Hepatocyte (in vitro differentiated cells): ENCODE measurements at regions not wholly inside any gene's neighbourhood (a gene's known extent, or its start where the extent isn't known, plus 50 kb on each side); places are given as distances from the start of the nearest gene placed in this dataset.

Experiments
- DNase-seq: peaks from one replicate; pipeline ENCODE4 v3.0.0-alpha.2; 2016; ENCODE audit warnings: low spot score
- H2AFZ ChIP-seq: fragments of 200-600 bp; sonication (generic); 2 replicates; pipeline ENCODE4 v1.6.0; 2016; ENCODE audit warnings: antibody characterized with exemption, mild to moderate bottlenecking
- H3K27ac ChIP-seq: fragments of 200-600 bp; sonication (generic); 2 replicates; pipeline ENCODE4 v1.5.1; 2016; ENCODE audit warnings: mild to moderate bottlenecking
- H3K27me3 ChIP-seq: fragments of 200-600 bp; sonication (generic); 2 replicates; pipeline ENCODE4 v1.6.1; 2016
- H3K36me3 ChIP-seq: fragments of 200-600 bp; sonication (generic); replicated peaks from 2 replicates; pipeline ENCODE4 v1.5.1; 2016; ENCODE audit warnings: low read depth; ENCODE audit not compliant: insufficient read depth
- H3K4me1 ChIP-seq: fragments of 200-600 bp; sonication (generic); 2 replicates; pipeline ENCODE4 v1.5.1; 2016; ENCODE audit warnings: mild to moderate bottlenecking, moderate library complexity; ENCODE audit not compliant: insufficient read depth
- H3K4me2 ChIP-seq: fragments of 200-600 bp; sonication (generic); 2 replicates; pipeline ENCODE4 v1.6.0; 2016
- H3K4me3 ChIP-seq: fragments of 200-600 bp; sonication (generic); 2 replicates; pipeline ENCODE4 v1.5.1; 2016; ENCODE audit warnings: mild to moderate bottlenecking
- H3K79me2 ChIP-seq: fragments of 200-600 bp; sonication (generic); 2 replicates; pipeline ENCODE4 v1.6.0; 2017; ENCODE audit warnings: mild to moderate bottlenecking
- H3K9me2 ChIP-seq: fragments of 200-600 bp; sonication (generic); replicated peaks from 2 replicates; pipeline ENCODE4 v1.6.0; 2017; ENCODE audit warnings: mild to moderate bottlenecking; ENCODE audit not compliant: insufficient read depth
- H3K9me3 ChIP-seq: fragments of 200-600 bp; sonication (generic); 2 replicates; pipeline ENCODE4 v1.5.1; 2016; ENCODE audit warnings: low read depth, mild to moderate bottlenecking
- H4K20me1 ChIP-seq: fragments of 200-600 bp; sonication (generic); 2 replicates; pipeline ENCODE4 v1.6.0; 2016; ENCODE audit warnings: mild to moderate bottlenecking; ENCODE audit not compliant: insufficient read depth, poor library complexity, severe bottlenecking
- EZH2 ChIP-seq: fragments of 200-600 bp; sonication (generic); IDR thresholded peaks from 2 replicates; pipeline ENCODE4 v1.6.1; 2016; ENCODE audit warnings: antibody characterized with exemption, mild to moderate bottlenecking, borderline replicate concordance
- EZH2phosphoT487 ChIP-seq: fragments of 200-600 bp; sonication (generic); IDR thresholded peaks from one replicate; pipeline ENCODE4 v1.6.1; 2018; ENCODE audit warnings: antibody characterized with exemption, mild to moderate bottlenecking, low read depth, moderate library complexity; ENCODE audit not compliant: unreplicated experiment, severe bottlenecking
- WGBS: methylation state at CpG from one replicate; pipeline ENCODE4 v1.1.6; 2016; ENCODE audit warnings: low lambda C conversion rate; ENCODE audit errors: missing lambda C conversion rate; 5-methylcytosine and 5-hydroxymethylcytosine counted together
- TF ChIP-seq, protein P1 (sequence below): fragments of 200-600 bp; sonication (generic); IDR thresholded peaks from 2 replicates; pipeline ENCODE4 v1.5.1; 2016; ENCODE audit warnings: antibody characterized with exemption, mild to moderate bottlenecking; ENCODE audit not compliant: poor library complexity

- Histone ChIP-seq H3K27me3 (peaks cover 27% of the 10 kb centered on the region), H3K4me3 (no peak overlapping the region), H3K4me1 (no peaks in the 10 kb centered on the region), H3K9me3 (no peaks in the 10 kb centered on the region), H3K36me3 (no peaks in the 10 kb centered on the region), H3K79me2 (no peaks in the 10 kb centered on the region), H2AFZ (no peak overlapping the region), H3K27ac (no peak overlapping the region), H4K20me1 (no peaks in the 10 kb centered on the region), H3K9me2 (no peaks in the 10 kb centered on the region), H3K4me2 (no peak overlapping the region)
- no peak for DNase-seq
- 65% methylated on average over 18 of the region's 18 CpGs for WGBS
- TF ChIP-seq EZH2 (no peak), EZH2phosphoT487 (no peak)
- TF ChIP-seq, protein P1, sequence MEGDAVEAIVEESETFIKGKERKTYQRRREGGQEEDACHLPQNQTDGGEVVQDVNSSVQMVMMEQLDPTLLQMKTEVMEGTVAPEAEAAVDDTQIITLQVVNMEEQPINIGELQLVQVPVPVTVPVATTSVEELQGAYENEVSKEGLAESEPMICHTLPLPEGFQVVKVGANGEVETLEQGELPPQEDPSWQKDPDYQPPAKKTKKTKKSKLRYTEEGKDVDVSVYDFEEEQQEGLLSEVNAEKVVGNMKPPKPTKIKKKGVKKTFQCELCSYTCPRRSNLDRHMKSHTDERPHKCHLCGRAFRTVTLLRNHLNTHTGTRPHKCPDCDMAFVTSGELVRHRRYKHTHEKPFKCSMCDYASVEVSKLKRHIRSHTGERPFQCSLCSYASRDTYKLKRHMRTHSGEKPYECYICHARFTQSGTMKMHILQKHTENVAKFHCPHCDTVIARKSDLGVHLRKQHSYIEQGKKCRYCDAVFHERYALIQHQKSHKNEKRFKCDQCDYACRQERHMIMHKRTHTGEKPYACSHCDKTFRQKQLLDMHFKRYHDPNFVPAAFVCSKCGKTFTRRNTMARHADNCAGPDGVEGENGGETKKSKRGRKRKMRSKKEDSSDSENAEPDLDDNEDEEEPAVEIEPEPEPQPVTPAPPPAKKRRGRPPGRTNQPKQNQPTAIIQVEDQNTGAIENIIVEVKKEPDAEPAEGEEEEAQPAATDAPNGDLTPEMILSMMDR: no peak
Observed at GRCh38 chr22:27270818-27271510, 530.6 kb downstream of the MN1 start.

- H3K27ac ChIP-seq: no peak overlapping the region
- H3K36me3 ChIP-seq: no peaks in the 10 kb centered on the region
- H4K20me1 ChIP-seq: no peaks in the 10 kb centered on the region
- H3K4me1 ChIP-seq: no peaks in the 10 kb centered on the region
- WGBS: 35% methylated on average over 8 of the region's 8 CpGs
- peaks cover 27% of the 10 kb centered on the region for H3K27me3 ChIP-seq
- H3K4me3 ChIP-seq: no peak overlapping the region
- DNase-seq: no peak
- H3K4me2 ChIP-seq: no peak overlapping the region
- H2AFZ ChIP-seq: no peak overlapping the region
- TF ChIP-seq EZH2 (no peak), EZH2phosphoT487 (no peak)
- TF ChIP-seq, protein P1: no peak
- no peaks in the 10 kb centered on the region for H3K79me2 ChIP-seq
- H3K9me3 ChIP-seq: no peaks in the 10 kb centered on the region
- H3K9me2 ChIP-seq: no peaks in the 10 kb centered on the region
Observed at GRCh38 chr22:27273436-27273835, 528.1 kb downstream of the MN1 start.

GRCh38 chr22:27273853-27274252, 527.7 kb downstream of the MN1 start:
- Histone ChIP-seq H3K27me3 (peaks cover 27% of the 10 kb centered on the region), H2AFZ (no peak overlapping the region), H3K4me1 (no peaks in the 10 kb centered on the region), H3K9me3 (no peaks in the 10 kb centered on the region), H3K27ac (no peak overlapping the region), H3K9me2 (no peaks in the 10 kb centered on the region), H3K79me2 (no peaks in the 10 kb centered on the region), H4K20me1 (no peaks in the 10 kb centered on the region), H3K36me3 (no peaks in the 10 kb centered on the region), H3K4me2 (no peak overlapping the region), H3K4me3 (no peak overlapping the region)
- WGBS: 64% methylated on average over 10 of the region's 10 CpGs
- TF ChIP-seq EZH2: no peak
- no peak for TF ChIP-seq EZH2phosphoT487
- TF ChIP-seq, protein P1: no peak
- no peak for DNase-seq
